ENCODE measurements at regions not wholly inside any gene's neighbourhood (a gene's known extent, or its start where the extent isn't known, plus 50 kb on each side); places are given as distances from the start of the nearest gene placed in this dataset.

DNA sequence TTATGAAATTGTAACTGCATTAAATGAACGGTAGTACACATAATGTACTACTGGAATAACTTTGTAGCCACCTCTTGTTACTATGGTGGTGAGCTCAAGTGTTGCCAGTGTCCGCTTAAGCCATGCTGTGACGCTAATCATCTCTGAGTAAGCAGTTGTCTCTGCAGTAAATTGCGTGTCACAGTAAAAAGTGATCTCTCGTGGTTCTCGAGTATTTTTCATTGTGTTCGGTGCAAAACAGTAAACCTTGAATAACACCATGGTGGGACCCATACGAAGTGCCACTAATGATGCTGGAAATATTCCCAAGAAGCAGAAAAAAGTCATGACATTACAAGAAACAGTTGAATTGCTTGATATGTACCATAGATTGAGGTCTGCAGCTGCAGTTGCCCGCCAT lies 524.8 kb downstream of the SOX5 start:
- no peak for DNase-seq
- Histone ChIP-seq H3K9me3 (ENCODE audit: control insufficient read depth, low read depth, low read length) (no peaks in the 10 kb centered on the region), H3K4me1 (ENCODE audit: control insufficient read depth, insufficient read depth, low read length) (no peaks in the 10 kb centered on the region), H3K4me3 (ENCODE audit: low read length) (no peak overlapping the region), H3K36me3 (ENCODE audit: control insufficient read depth, insufficient read depth, low read length) (no peaks in the 10 kb centered on the region), H3K27me3 (ENCODE audit: control insufficient read depth, insufficient read depth, low read length) (no peaks in the 10 kb centered on the region), H3K27ac (ENCODE audit: low read length) (no peak overlapping the region)
- WGBS (ENCODE audit: insufficient coverage, low lambda C conversion rate) = 40% methylated on average over 1 of the region's 9 CpGs

DNA sequence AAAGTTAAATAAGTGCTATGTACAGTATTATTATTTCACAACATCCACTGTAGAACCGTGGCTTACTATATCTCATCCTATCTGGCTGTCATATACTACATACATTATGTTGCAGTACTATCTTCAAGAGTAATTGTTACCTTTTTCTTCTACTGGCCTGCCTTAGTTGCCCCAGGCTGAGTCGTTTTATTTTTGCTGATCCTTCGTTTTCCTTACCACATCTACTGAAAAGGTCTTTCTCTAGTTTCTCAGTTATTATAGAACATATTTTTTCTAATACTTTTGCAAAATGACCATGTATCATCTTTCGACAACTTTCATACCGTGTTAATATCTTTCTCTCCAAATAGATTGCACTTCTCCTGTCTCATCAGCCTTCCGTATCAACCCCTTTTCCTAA lies 523.1 kb downstream of the SOX5 start:
- no peaks in the 10 kb centered on the region for H3K4me1 ChIP-seq (ENCODE audit: control insufficient read depth, insufficient read depth, low read length)
- DNase-seq = no peak

DNA sequence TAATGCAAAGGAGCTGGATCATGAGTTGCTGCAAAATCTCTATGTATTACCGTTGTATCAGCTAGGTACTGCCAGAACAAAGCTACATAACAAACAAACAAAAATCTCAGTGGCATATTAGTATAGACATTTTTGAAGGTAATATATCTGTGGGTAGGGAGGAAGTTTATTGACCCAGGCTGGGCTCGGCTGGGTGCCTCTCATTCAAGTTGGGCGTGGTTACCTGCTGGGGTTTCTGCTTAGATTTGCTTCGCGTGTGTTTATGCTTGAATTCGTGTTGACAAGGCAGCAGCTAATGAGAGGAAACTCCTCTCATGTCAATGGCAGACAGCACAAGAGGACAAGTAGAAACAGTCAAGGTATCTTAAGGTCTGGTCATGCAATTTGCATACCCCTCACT lies 520.7 kb downstream of the SOX5 start:
- no peaks in the 10 kb centered on the region for H3K27me3 ChIP-seq (ENCODE audit: control insufficient read depth, insufficient read depth, low read length)
- H3K4me1 ChIP-seq (ENCODE audit: control insufficient read depth, insufficient read depth, low read length) = no peaks in the 10 kb centered on the region
- WGBS (ENCODE audit: insufficient coverage, low lambda C conversion rate) = no CpG with 5 or more reads among the region's 6 CpGs

More for the DNA sequence above, 523.1 kb downstream of the SOX5 start:
- H3K27me3 ChIP-seq (ENCODE audit: control insufficient read depth, insufficient read depth, low read length) = no peaks in the 10 kb centered on the region
- H3K4me3 ChIP-seq (ENCODE audit: low read length) = no peak overlapping the region
- no peak overlapping the region for H3K27ac ChIP-seq (ENCODE audit: low read length)
- H3K9me3 ChIP-seq (ENCODE audit: control insufficient read depth, low read depth, low read length) = no peaks in the 10 kb centered on the region
- WGBS (ENCODE audit: insufficient coverage, low lambda C conversion rate) = 79% methylated on average over 3 of the region's 6 CpGs
- no peaks in the 10 kb centered on the region for H3K36me3 ChIP-seq (ENCODE audit: control insufficient read depth, insufficient read depth, low read length)

DNA sequence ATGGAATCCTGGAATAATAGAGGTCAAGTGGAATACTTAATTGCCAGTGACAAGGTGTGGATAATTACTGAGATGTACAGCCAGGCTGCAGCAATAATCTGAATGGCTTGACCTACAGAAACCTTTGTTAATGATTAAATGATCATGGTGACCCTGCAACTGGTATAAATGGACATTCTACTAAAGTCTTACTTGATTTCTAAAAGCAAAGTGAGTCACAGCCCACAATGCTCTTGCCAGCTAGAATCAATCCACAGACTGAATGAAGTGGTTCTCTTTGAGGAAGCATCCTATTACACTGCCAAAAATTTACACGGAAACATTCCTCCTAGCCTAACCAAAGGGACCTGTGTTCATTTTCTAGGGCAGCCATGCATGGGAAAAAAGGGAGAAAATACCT lies 518.5 kb downstream of the SOX5 start:
- no peaks in the 10 kb centered on the region for H3K27me3 ChIP-seq (ENCODE audit: control insufficient read depth, insufficient read depth, low read length)
- no peak for DNase-seq
- H3K9me3 ChIP-seq (ENCODE audit: control insufficient read depth, low read depth, low read length) = no peaks in the 10 kb centered on the region
- no CpG with 5 or more reads among the region's 1 CpG for WGBS (ENCODE audit: insufficient coverage, low lambda C conversion rate)
- no peaks in the 10 kb centered on the region for H3K4me1 ChIP-seq (ENCODE audit: control insufficient read depth, insufficient read depth, low read length)
- H3K4me3 ChIP-seq (ENCODE audit: low read length) = no peak overlapping the region
- no peaks in the 10 kb centered on the region for H3K36me3 ChIP-seq (ENCODE audit: control insufficient read depth, insufficient read depth, low read length)
- H3K27ac ChIP-seq (ENCODE audit: low read length) = no peak overlapping the region

More for the DNA sequence above, 520.7 kb downstream of the SOX5 start:
- no peaks in the 10 kb centered on the region for H3K9me3 ChIP-seq (ENCODE audit: control insufficient read depth, low read depth, low read length)
- H3K4me3 ChIP-seq (ENCODE audit: low read length) = no peak overlapping the region
- no peaks in the 10 kb centered on the region for H3K36me3 ChIP-seq (ENCODE audit: control insufficient read depth, insufficient read depth, low read length)
- no peak overlapping the region for H3K27ac ChIP-seq (ENCODE audit: low read length)
- DNase-seq = no peak

DNA sequence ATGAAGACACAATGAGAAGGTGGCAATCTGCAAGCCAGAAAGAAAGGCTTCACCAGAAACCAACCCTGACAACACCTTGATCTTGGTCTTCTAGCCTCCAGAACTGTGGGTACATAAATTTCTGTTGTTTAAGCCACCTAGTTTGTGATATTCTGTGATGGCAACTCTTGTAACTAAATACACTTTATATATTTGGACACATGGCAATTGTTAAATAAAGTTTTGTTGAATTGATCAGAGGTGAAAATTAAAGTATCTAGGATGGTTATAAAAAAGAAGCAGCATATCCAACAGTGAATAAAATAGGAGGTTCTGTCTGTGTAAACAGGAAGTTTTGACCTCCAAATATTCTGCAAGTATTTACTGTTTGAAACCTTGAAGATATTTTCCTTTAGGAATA lies 516.3 kb downstream of the SOX5 start:
- Histone ChIP-seq H3K4me1 (ENCODE audit: control insufficient read depth, insufficient read depth, low read length) (no peaks in the 10 kb centered on the region), H3K36me3 (ENCODE audit: control insufficient read depth, insufficient read depth, low read length) (no peaks in the 10 kb centered on the region)

DNA sequence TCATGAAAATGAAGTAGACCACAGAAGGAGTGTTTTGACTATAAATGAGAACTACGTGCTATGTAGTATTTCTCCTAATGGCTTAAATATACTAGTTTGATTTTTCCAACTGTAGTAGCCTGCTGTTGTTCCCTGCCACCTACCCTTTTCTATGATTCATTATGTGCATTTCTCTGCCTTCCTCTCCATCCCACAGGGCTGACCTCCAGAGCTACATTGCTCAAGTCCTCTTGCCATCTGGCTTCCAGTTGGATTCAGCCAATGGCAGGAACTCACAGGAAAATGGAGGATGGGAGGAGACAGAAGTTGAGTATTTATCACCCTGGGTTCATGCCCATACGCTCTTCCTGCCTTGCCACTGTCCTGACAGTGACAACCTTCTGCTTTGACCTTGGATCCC lies 515.3 kb downstream of the SOX5 start:
- no peaks in the 10 kb centered on the region for H3K27me3 ChIP-seq (ENCODE audit: control insufficient read depth, insufficient read depth, low read length)
- H3K9me3 ChIP-seq (ENCODE audit: control insufficient read depth, low read depth, low read length) = no peaks in the 10 kb centered on the region
- no peak for DNase-seq
- H3K36me3 ChIP-seq (ENCODE audit: control insufficient read depth, insufficient read depth, low read length) = no peaks in the 10 kb centered on the region
- no peak overlapping the region for H3K27ac ChIP-seq (ENCODE audit: low read length)
- no peaks in the 10 kb centered on the region for H3K4me1 ChIP-seq (ENCODE audit: control insufficient read depth, insufficient read depth, low read length)
- H3K4me3 ChIP-seq (ENCODE audit: low read length) = no peak overlapping the region
- no CpG with 5 or more reads among the region's 2 CpGs for WGBS (ENCODE audit: insufficient coverage, low lambda C conversion rate)

More for the DNA sequence above, 516.3 kb downstream of the SOX5 start:
- no peaks in the 10 kb centered on the region for H3K27me3 ChIP-seq (ENCODE audit: control insufficient read depth, insufficient read depth, low read length)
- no peaks in the 10 kb centered on the region for H3K9me3 ChIP-seq (ENCODE audit: control insufficient read depth, low read depth, low read length)
- no peak overlapping the region for H3K27ac ChIP-seq (ENCODE audit: low read length)
- no peak for DNase-seq
- no peak overlapping the region for H3K4me3 ChIP-seq (ENCODE audit: low read length)

DNA sequence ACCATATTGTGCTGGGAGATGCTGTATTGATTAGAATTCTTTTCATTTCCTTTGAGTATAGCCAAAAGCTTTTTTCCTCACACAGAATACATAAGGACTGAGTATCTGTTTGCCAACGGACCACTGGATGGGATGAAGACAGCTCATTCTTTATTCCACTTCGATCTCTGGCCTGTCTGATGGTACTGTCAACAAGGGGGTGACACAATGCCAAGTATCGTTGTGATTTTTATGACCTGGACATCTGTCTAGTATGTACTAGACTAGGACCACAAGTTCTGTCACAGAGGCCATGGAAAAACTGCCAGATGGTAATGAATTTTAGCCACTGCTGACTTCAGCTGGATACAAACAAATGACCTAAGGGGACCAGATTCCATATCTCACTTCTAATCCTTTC lies 502.7 kb downstream of the SOX5 start:
- no CpG with 5 or more reads among the region's 3 CpGs for WGBS (ENCODE audit: insufficient coverage, low lambda C conversion rate)
- Histone ChIP-seq H3K9me3 (ENCODE audit: control insufficient read depth, low read depth, low read length) (no peaks in the 10 kb centered on the region), H3K36me3 (ENCODE audit: control insufficient read depth, insufficient read depth, low read length) (no peaks in the 10 kb centered on the region), H3K4me1 (ENCODE audit: control insufficient read depth, insufficient read depth, low read length) (no peaks in the 10 kb centered on the region), H3K27me3 (ENCODE audit: control insufficient read depth, insufficient read depth, low read length) (no peaks in the 10 kb centered on the region), H3K4me3 (ENCODE audit: low read length) (no peak overlapping the region), H3K27ac (ENCODE audit: low read length) (no peak overlapping the region)
- DNase-seq = peak in 1 of 2 donors; percentile 2

DNA sequence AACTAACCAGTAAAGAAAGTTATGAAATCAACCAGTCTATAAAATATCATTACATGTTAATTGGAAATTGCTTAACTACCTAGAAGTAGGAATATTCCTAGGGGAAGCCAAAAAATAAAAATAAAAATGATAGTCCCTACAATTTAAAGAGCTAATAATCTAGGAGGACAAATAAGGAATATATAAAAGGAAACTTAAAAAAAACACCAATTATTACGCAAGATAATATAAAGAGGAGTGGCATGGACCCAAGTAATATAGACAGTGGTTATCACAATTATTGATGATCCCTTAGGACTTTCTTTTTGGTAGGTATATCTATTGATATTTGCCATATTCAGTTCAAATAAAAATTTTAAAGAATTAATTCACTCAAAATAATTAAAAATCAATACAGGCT lies 498.7 kb downstream of the SOX5 start:
- H3K4me3 ChIP-seq (ENCODE audit: low read length) = no peak overlapping the region
- no peaks in the 10 kb centered on the region for H3K4me1 ChIP-seq (ENCODE audit: control insufficient read depth, insufficient read depth, low read length)
- no peaks in the 10 kb centered on the region for H3K27me3 ChIP-seq (ENCODE audit: control insufficient read depth, insufficient read depth, low read length)
- DNase-seq = no peak
- WGBS (ENCODE audit: insufficient coverage, low lambda C conversion rate) = no CpG with 5 or more reads among the region's 1 CpG
- H3K36me3 ChIP-seq (ENCODE audit: control insufficient read depth, insufficient read depth, low read length) = no peaks in the 10 kb centered on the region
- H3K9me3 ChIP-seq (ENCODE audit: control insufficient read depth, low read depth, low read length) = no peaks in the 10 kb centered on the region
- no peak overlapping the region for H3K27ac ChIP-seq (ENCODE audit: low read length)

DNA sequence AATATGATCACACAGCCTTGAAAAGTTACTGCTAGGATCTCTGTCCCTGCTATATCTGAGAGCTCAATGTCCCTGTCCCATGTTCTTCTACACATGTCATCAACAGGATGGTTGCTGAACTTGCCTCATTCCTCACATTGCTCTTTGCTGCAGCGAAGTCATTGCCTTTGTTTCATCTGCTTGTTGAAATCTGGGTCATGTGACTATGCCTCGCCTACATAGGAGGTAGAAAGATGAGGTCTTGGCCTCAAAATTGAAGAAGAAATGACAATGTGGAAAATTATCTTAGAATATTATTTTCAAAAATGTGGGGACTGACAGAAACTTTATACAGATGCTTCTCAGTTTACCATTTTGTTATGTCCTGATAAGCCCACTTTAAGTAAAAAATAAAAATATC lies 494.2 kb downstream of the SOX5 start:
- Histone ChIP-seq H3K9me3 (ENCODE audit: control insufficient read depth, low read depth, low read length) (no peaks in the 10 kb centered on the region), H3K27me3 (ENCODE audit: control insufficient read depth, insufficient read depth, low read length) (no peaks in the 10 kb centered on the region), H3K27ac (ENCODE audit: low read length) (no peak overlapping the region), H3K4me1 (ENCODE audit: control insufficient read depth, insufficient read depth, low read length) (no peaks in the 10 kb centered on the region), H3K4me3 (ENCODE audit: low read length) (no peak overlapping the region), H3K36me3 (ENCODE audit: control insufficient read depth, insufficient read depth, low read length) (no peaks in the 10 kb centered on the region)
- DNase-seq = no peak
- WGBS (ENCODE audit: insufficient coverage, low lambda C conversion rate) = 100% methylated on average over 1 of the region's 2 CpGs

DNA sequence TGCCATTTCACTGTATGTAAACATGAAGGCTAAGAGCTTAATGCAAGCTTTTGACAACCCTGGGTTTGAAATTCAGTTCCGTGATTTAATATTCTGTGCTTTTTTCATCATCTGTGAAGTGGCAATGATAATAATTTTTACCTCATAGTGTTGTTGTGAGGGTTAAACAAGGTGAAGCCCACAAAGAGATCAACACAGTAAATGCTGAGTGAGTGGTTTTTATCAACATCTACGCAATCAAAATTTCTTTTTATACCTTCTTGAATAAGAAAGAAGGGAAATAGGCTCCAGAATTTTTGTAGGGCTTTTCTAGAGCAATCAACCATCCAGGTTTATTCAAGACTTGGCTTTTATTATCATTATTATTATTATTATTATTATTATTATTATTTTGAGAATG lies 490.8 kb downstream of the SOX5 start:
- no peaks in the 10 kb centered on the region for H3K4me1 ChIP-seq (ENCODE audit: control insufficient read depth, insufficient read depth, low read length)
- no peaks in the 10 kb centered on the region for H3K27me3 ChIP-seq (ENCODE audit: control insufficient read depth, insufficient read depth, low read length)
- no peaks in the 10 kb centered on the region for H3K9me3 ChIP-seq (ENCODE audit: control insufficient read depth, low read depth, low read length)
- no peak overlapping the region for H3K27ac ChIP-seq (ENCODE audit: low read length)
- no peaks in the 10 kb centered on the region for H3K36me3 ChIP-seq (ENCODE audit: control insufficient read depth, insufficient read depth, low read length)
- no peak overlapping the region for H3K4me3 ChIP-seq (ENCODE audit: low read length)
- no CpG with 5 or more reads among the region's 2 CpGs for WGBS (ENCODE audit: insufficient coverage, low lambda C conversion rate)
- DNase-seq = no peak

DNA sequence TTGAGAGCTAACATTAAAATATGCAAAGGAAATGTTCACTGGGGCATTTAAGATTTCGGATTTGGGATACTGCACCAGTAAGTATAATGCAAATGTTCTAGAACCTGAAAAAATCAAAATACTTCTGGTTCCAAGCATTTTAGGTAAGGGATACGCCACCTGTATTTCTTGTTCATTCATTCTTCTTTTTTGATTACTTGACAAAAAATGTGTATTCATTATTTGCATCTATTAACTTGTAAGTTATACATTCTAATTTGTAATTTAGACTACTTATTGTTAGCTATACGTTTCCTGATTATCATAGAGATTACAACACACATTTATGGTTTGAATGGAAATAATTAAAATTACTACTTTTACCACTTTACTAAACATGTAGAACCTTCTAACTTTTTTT lies 486.9 kb downstream of the SOX5 start:
- H3K27me3 ChIP-seq (ENCODE audit: control insufficient read depth, insufficient read depth, low read length) = no peaks in the 10 kb centered on the region
- no peaks in the 10 kb centered on the region for H3K4me1 ChIP-seq (ENCODE audit: control insufficient read depth, insufficient read depth, low read length)
- peaks cover 8% of the 10 kb centered on the region for H3K9me3 ChIP-seq (ENCODE audit: control insufficient read depth, low read depth, low read length)
- no peak overlapping the region for H3K27ac ChIP-seq (ENCODE audit: low read length)
- H3K36me3 ChIP-seq (ENCODE audit: control insufficient read depth, insufficient read depth, low read length) = no peaks in the 10 kb centered on the region
- no peak overlapping the region for H3K4me3 ChIP-seq (ENCODE audit: low read length)
- no peak for DNase-seq
- WGBS (ENCODE audit: insufficient coverage, low lambda C conversion rate) = 80% methylated on average over 2 of the region's 3 CpGs
